ENCODE measurements at regions not wholly inside any gene's neighbourhood (a gene's known extent, or its start where the extent isn't known, plus 50 kb on each side); places are given as distances from the start of the nearest gene placed in this dataset.
A peak's percentile ranks its signal among the peaks of the same experiment; 100 is the strongest.

- no peaks in the 10 kb centered on the region for H3K36me3 Mint-ChIP-seq (ENCODE audit: low read depth)
- no peak for TF ChIP-seq CTCF (IDR thresholded peaks at IDR 0.05)
- H3K27ac Mint-ChIP-seq = peak overlapping the region; percentile 82
- DNase-seq = no peak
- no peaks in the 10 kb centered on the region; the same call in 1 of the 2 replicates for H3K27me3 Mint-ChIP-seq (ENCODE audit: insufficient read depth)
- no peaks in the 10 kb centered on the region for H3K9me3 Mint-ChIP-seq
- H3K4me1 Mint-ChIP-seq (ENCODE audit: low read depth) = peaks cover 25% of the 10 kb centered on the region
- H3K4me3 Mint-ChIP-seq = peak overlapping the region; percentile 59
Observed at GRCh38 chr2:203649176-203649814, 57.1 kb upstream of the CD28 start.

GRCh38 chr2:203650860-203651613, 55.4 kb upstream of the CD28 start:
- DNase-seq = peak; percentile 40
- TF ChIP-seq CTCF (IDR thresholded peaks at IDR 0.05) = peak; percentile 69
- Mint-ChIP-seq H3K4me1 (ENCODE audit: low read depth) (peaks cover 25% of the 10 kb centered on the region), H3K27me3 (ENCODE audit: insufficient read depth) (no peaks in the 10 kb centered on the region; the same call in 1 of the 2 replicates), H3K9me3 (no peaks in the 10 kb centered on the region), H3K36me3 (ENCODE audit: low read depth) (no peaks in the 10 kb centered on the region), H3K4me3 (no peak overlapping the region), H3K27ac (peak overlapping the region; percentile 82; the same call in 1 of the 2 replicates)

- H3K4me3 Mint-ChIP-seq = no peak overlapping the region
Observed at GRCh38 chr2:203651621-203652020, 54.8 kb upstream of the CD28 start.

GRCh38 chr2:203654826-203655225, 51.6 kb upstream of the CD28 start:
- Mint-ChIP-seq H3K27ac (no peak overlapping the region), H3K4me1 (ENCODE audit: low read depth) (peaks cover 20% of the 10 kb centered on the region), H3K27me3 (ENCODE audit: insufficient read depth) (no peaks in the 10 kb centered on the region; the same call in 1 of the 2 replicates), H3K9me3 (no peaks in the 10 kb centered on the region), H3K4me3 (no peak overlapping the region), H3K36me3 (ENCODE audit: low read depth) (no peaks in the 10 kb centered on the region)
- TF ChIP-seq CTCF (IDR thresholded peaks at IDR 0.05) = no peak
- DNase-seq = no peak

More at GRCh38 chr2:203651621-203652020, 54.8 kb upstream of the CD28 start:
- H3K36me3 Mint-ChIP-seq (ENCODE audit: low read depth) = no peaks in the 10 kb centered on the region
- TF ChIP-seq CTCF (IDR thresholded peaks at IDR 0.05) = no peak; the same call in 1 of the 2 replicates
- 0 out of 2 replicates have a peak overlapping the region, but pooled peaks have one; percentile 20 for H3K27ac Mint-ChIP-seq
- no peak for DNase-seq
- no peaks in the 10 kb centered on the region for H3K9me3 Mint-ChIP-seq
- peaks cover 27% of the 10 kb centered on the region for H3K4me1 Mint-ChIP-seq (ENCODE audit: low read depth)
- no peaks in the 10 kb centered on the region; the same call in none of the 2 replicates for H3K27me3 Mint-ChIP-seq (ENCODE audit: insufficient read depth)

- H3K36me3 Mint-ChIP-seq (ENCODE audit: low read depth) = no peaks in the 10 kb centered on the region
- no peak for DNase-seq
- no peak overlapping the region for H3K27ac Mint-ChIP-seq
- H3K4me3 Mint-ChIP-seq = no peak overlapping the region
- H3K27me3 Mint-ChIP-seq (ENCODE audit: insufficient read depth) = no peaks in the 10 kb centered on the region; the same call in 1 of the 2 replicates
- H3K9me3 Mint-ChIP-seq = no peaks in the 10 kb centered on the region
- no peak for TF ChIP-seq CTCF (IDR thresholded peaks at IDR 0.05)
- peaks cover 5% of the 10 kb centered on the region; the same call in 1 of the 2 replicates for H3K4me1 Mint-ChIP-seq (ENCODE audit: low read depth)
Observed at GRCh38 chr2:203656522-203657287, 49.7 kb upstream of the CD28 start.

Measured in HFFc6 (cell line).